ENCODE measurements at regions not wholly inside any gene's neighbourhood (a gene's known extent, or its start where the extent isn't known, plus 50 kb on each side); places are given as distances from the start of the nearest gene placed in this dataset.

GRCh38 chr20:7196481-7196880, 429.0 kb downstream of the BMP2 start:
- no peak overlapping the region for H3K4me2 ChIP-seq (ENCODE audit: low read depth, low read length, poor library complexity, severe bottlenecking)
- H3K79me2 ChIP-seq (ENCODE audit: insufficient read depth, low read length) = no peaks in the 10 kb centered on the region
- H3K9ac ChIP-seq (ENCODE audit: low read depth, low read length, poor library complexity, severe bottlenecking) = no peak overlapping the region
- H2AFZ ChIP-seq (ENCODE audit: low read length) = no peak overlapping the region
- TF ChIP-seq CTCF (conservative IDR thresholded peaks at IDR 0.05; ENCODE audit: low read length) (no peak), EZH2phosphoT487 (IDR thresholded peaks at IDR 0.05; ENCODE audit: borderline replicate concordance) (no peak)
- H4K20me1 ChIP-seq (ENCODE audit: insufficient read depth, low read length, poor library complexity, severe bottlenecking) = no peaks in the 10 kb centered on the region
- no peaks in the 10 kb centered on the region for H3K27me3 ChIP-seq (ENCODE audit: insufficient read depth, low read length, poor library complexity, severe bottlenecking)
- H3F3A ChIP-seq (ENCODE audit: low read depth) = no peaks in the 10 kb centered on the region
- H3K36me3 ChIP-seq (ENCODE audit: insufficient read depth, low read length) = no peaks in the 10 kb centered on the region
- H3K9me2 ChIP-seq (replicated peaks; ENCODE audit: low read depth, low read length) = no peaks in the 10 kb centered on the region
- no peak overlapping the region for H3K4me3 ChIP-seq (ENCODE audit: low read length, poor library complexity, severe bottlenecking)
- no peaks in the 10 kb centered on the region for H3K4me1 ChIP-seq (ENCODE audit: insufficient read depth, low read length, poor library complexity, severe bottlenecking)
- no peaks in the 10 kb centered on the region for H3K9me3 ChIP-seq (ENCODE audit: insufficient read depth, low read depth, low read length)

GRCh38 chr20:7199861-7200260, 432.4 kb downstream of the BMP2 start:
- no peak overlapping the region for H3K4me2 ChIP-seq (ENCODE audit: low read depth, low read length, poor library complexity, severe bottlenecking)
- TF ChIP-seq EZH2phosphoT487 (IDR thresholded peaks at IDR 0.05; ENCODE audit: borderline replicate concordance) (no peak), CTCF (conservative IDR thresholded peaks at IDR 0.05; ENCODE audit: low read length) (no peak)
- no peaks in the 10 kb centered on the region for H3K27me3 ChIP-seq (ENCODE audit: insufficient read depth, low read length, poor library complexity, severe bottlenecking)
- no peak overlapping the region for H3K4me3 ChIP-seq (ENCODE audit: low read length, poor library complexity, severe bottlenecking)
- no peaks in the 10 kb centered on the region for H3K36me3 ChIP-seq (ENCODE audit: insufficient read depth, low read length)
- no peaks in the 10 kb centered on the region for H3F3A ChIP-seq (ENCODE audit: low read depth)
- no peak overlapping the region for H3K9ac ChIP-seq (ENCODE audit: low read depth, low read length, poor library complexity, severe bottlenecking)
- H3K9me2 ChIP-seq (replicated peaks; ENCODE audit: low read depth, low read length) = no peaks in the 10 kb centered on the region
- H3K79me2 ChIP-seq (ENCODE audit: insufficient read depth, low read length) = no peaks in the 10 kb centered on the region
- no peaks in the 10 kb centered on the region for H3K9me3 ChIP-seq (ENCODE audit: insufficient read depth, low read depth, low read length)
- no peaks in the 10 kb centered on the region for H4K20me1 ChIP-seq (ENCODE audit: insufficient read depth, low read length, poor library complexity, severe bottlenecking)
- H3K4me1 ChIP-seq (ENCODE audit: insufficient read depth, low read length, poor library complexity, severe bottlenecking) = no peaks in the 10 kb centered on the region
- no peak overlapping the region for H2AFZ ChIP-seq (ENCODE audit: low read length)

- no peaks in the 10 kb centered on the region for H3F3A ChIP-seq (ENCODE audit: low read depth)
- no peaks in the 10 kb centered on the region for H3K79me2 ChIP-seq (ENCODE audit: insufficient read depth, low read length)
- H2AFZ ChIP-seq (ENCODE audit: low read length) = no peak overlapping the region
- H3K4me3 ChIP-seq (ENCODE audit: low read length, poor library complexity, severe bottlenecking) = no peak overlapping the region
- H3K4me1 ChIP-seq (ENCODE audit: insufficient read depth, low read length, poor library complexity, severe bottlenecking) = no peaks in the 10 kb centered on the region
- no peak overlapping the region for H3K9ac ChIP-seq (ENCODE audit: low read depth, low read length, poor library complexity, severe bottlenecking)
- no peaks in the 10 kb centered on the region for H4K20me1 ChIP-seq (ENCODE audit: insufficient read depth, low read length, poor library complexity, severe bottlenecking)
- no peaks in the 10 kb centered on the region for H3K9me2 ChIP-seq (replicated peaks; ENCODE audit: low read depth, low read length)
- TF ChIP-seq EZH2phosphoT487 (IDR thresholded peaks at IDR 0.05; ENCODE audit: borderline replicate concordance) (no peak), CTCF (conservative IDR thresholded peaks at IDR 0.05; ENCODE audit: low read length) (no peak)
- no peak overlapping the region for H3K4me2 ChIP-seq (ENCODE audit: low read depth, low read length, poor library complexity, severe bottlenecking)
- no peaks in the 10 kb centered on the region for H3K36me3 ChIP-seq (ENCODE audit: insufficient read depth, low read length)
- H3K9me3 ChIP-seq (ENCODE audit: insufficient read depth, low read depth, low read length) = no peaks in the 10 kb centered on the region
- H3K27me3 ChIP-seq (ENCODE audit: insufficient read depth, low read length, poor library complexity, severe bottlenecking) = no peaks in the 10 kb centered on the region
Observed at GRCh38 chr20:7207186-7207798, 439.8 kb downstream of the BMP2 start.
